HG03159 (cell line): ENCODE measurements at regions not wholly inside any gene's neighbourhood (a gene's known extent, or its start where the extent isn't known, plus 50 kb on each side); places are given as distances from the start of the nearest gene placed in this dataset.
"Not testable (repeated sequence)": the region's sequence is repeated elsewhere in the genome, so short reads cannot be mapped to it uniquely, and the experiment has no call there.

Experiments used
- ATAC-seq: cut with Tn5 transposase; IDR thresholded peaks from one replicate; pipeline ENCODE4 v1.9.1; 2021; ENCODE audit warnings: mild to moderate bottlenecking, moderate library complexity; ENCODE audit not compliant: unreplicated experiment

- no peak for ATAC-seq
Measured at GRCh38 chrX:117843749-117844148, 272.9 kb downstream of the KLHL13 start.

GRCh38 chrX:117840645-117841044 is 276.0 kb downstream of the KLHL13 start:
- no peak for ATAC-seq

- ATAC-seq = peak; percentile 76
Measured at GRCh38 chrX:117839544-117839943, 277.1 kb downstream of the KLHL13 start.

- ATAC-seq = no peak
Measured at GRCh38 chrX:117838581-117839331, 277.9 kb downstream of the KLHL13 start.

GRCh38 chrX:117835034-117835433 is 281.6 kb downstream of the KLHL13 start:
- no peak for ATAC-seq

GRCh38 chrX:117834076-117834475 is 282.5 kb downstream of the KLHL13 start:
- no peak for ATAC-seq

- ATAC-seq = not testable (repeated sequence)
Measured at GRCh38 chrX:117821472-117821871, 295.1 kb downstream of the KLHL13 start.

GRCh38 chrX:117808426-117808825 is 308.2 kb downstream of the KLHL13 start:
- ATAC-seq = no peak

- no peak for ATAC-seq
Measured at GRCh38 chrX:117803463-117803862, 313.1 kb downstream of the KLHL13 start.

- ATAC-seq = no peak
Measured at GRCh38 chrX:117788339-117788738, 328.3 kb downstream of the KLHL13 start.

- no peak for ATAC-seq
Measured at GRCh38 chrX:117771384-117771783, 345.2 kb downstream of the KLHL13 start.

- ATAC-seq = no peak
Measured at GRCh38 chrX:117768861-117769604, 347.6 kb downstream of the KLHL13 start.

GRCh38 chrX:117765211-117765610 is 351.4 kb downstream of the KLHL13 start:
- no peak for ATAC-seq

GRCh38 chrX:117752745-117753144 is 363.9 kb downstream of the KLHL13 start:
- ATAC-seq = peak; percentile 94

- ATAC-seq = no peak
Measured at GRCh38 chrX:117751155-117751554, 365.5 kb downstream of the KLHL13 start.

- no peak for ATAC-seq
Measured at GRCh38 chrX:117744958-117745357, 371.7 kb downstream of the KLHL13 start.

GRCh38 chrX:117743469-117744251 is 372.9 kb downstream of the KLHL13 start:
- ATAC-seq = peak; percentile 78

- ATAC-seq = no peak
Measured at GRCh38 chrX:117713411-117713810, 403.2 kb downstream of the KLHL13 start.

GRCh38 chrX:117711782-117712181 is 404.8 kb downstream of the KLHL13 start:
- ATAC-seq = no peak

- no peak for ATAC-seq
Measured at GRCh38 chrX:117707948-117708743, 408.5 kb downstream of the KLHL13 start.

GRCh38 chrX:117701050-117701449 is 415.6 kb downstream of the KLHL13 start:
- no peak for ATAC-seq
